ENCODE measurements at regions not wholly inside any gene's neighbourhood (a gene's known extent, or its start where the extent isn't known, plus 50 kb on each side); places are given as distances from the start of the nearest gene placed in this dataset.

DNA sequence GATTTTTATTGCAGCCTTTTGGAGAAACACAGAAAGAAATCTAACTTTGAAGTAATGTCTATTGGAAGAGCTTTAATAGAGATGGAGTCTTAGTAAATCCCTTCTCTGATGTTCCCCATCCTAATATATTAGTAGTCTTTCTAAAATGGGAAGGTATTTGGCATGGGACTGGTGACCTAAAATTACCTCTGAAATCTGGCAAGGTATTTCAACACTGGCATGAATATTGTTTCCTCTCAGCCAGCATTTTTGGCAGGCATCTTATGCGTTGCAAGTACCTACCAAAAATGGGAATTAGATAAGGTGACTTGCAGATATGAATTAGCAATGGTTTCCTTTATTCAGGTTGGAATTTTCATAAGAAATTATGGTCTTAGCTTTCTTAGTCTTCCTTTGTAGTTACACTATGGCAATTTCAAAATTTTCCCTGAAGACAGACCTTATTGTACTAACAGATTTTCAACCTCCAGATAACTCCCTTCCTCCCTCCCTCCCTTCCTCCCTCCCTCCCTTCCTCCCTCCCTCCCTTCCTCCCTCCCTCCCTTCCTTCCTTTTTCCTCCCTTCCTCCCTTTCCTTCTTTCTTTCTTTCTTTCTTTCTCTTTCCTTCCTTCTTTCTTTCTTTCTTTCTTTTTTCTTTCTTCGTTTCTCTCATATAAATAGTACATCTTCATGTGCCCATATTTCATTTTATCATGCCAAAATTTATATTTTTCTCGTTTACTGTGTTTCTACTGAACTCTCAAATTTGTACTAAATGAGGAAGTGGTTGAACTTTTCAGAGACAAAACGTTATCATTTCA is 168.2 kb upstream of the KCNMB2 start:
- no peak for DNase-seq (ENCODE audit: low spot score)

GRCh38 chr3:178369006-178369405 is 167.2 kb upstream of the KCNMB2 start:
- no peak for DNase-seq (ENCODE audit: low spot score)

GRCh38 chr3:178369811-178370210 is 166.4 kb upstream of the KCNMB2 start:
- DNase-seq (ENCODE audit: low spot score): no peak

GRCh38 chr3:178370387-178370786 is 165.8 kb upstream of the KCNMB2 start:
- no peak for DNase-seq (ENCODE audit: low spot score)

GRCh38 chr3:178381555-178381954 is 154.7 kb upstream of the KCNMB2 start:
- DNase-seq (ENCODE audit: low spot score): no peak

- no peak for DNase-seq (ENCODE audit: low spot score)
Observed at GRCh38 chr3:178381971-178382448, 154.2 kb upstream of the KCNMB2 start.

DNA sequence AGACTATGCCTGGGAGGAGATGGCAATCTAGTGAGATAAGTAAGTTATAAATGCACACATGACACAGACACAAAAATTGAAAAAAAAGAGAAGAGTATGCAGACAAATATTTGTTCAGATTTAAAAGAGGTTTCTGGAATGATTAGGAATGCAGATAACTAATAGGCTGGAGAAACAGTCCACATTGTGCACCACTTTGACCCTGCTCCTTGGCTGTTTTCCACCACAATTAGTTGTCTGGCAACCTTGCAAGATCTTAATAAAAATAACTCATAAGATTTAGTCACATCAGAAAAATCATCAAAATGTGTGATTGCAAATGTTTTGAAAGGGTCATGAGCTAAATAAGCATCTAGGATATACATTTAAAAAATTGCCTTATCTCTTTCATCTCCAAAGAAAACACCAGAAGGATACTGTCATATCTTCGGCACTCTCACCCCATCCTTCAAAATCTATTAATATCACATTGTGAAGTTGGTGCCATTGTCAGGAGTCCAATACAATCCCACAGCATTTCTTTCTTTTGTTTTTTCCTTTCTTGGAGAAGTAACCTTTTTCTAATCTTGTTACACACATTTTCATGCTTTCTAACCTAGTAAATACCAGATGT is 153.7 kb upstream of the KCNMB2 start:
- no peak for DNase-seq (ENCODE audit: low spot score)

GRCh38 chr3:178384321-178385230 is 151.7 kb upstream of the KCNMB2 start:
- DNase-seq (ENCODE audit: low spot score): no peak

DNA sequence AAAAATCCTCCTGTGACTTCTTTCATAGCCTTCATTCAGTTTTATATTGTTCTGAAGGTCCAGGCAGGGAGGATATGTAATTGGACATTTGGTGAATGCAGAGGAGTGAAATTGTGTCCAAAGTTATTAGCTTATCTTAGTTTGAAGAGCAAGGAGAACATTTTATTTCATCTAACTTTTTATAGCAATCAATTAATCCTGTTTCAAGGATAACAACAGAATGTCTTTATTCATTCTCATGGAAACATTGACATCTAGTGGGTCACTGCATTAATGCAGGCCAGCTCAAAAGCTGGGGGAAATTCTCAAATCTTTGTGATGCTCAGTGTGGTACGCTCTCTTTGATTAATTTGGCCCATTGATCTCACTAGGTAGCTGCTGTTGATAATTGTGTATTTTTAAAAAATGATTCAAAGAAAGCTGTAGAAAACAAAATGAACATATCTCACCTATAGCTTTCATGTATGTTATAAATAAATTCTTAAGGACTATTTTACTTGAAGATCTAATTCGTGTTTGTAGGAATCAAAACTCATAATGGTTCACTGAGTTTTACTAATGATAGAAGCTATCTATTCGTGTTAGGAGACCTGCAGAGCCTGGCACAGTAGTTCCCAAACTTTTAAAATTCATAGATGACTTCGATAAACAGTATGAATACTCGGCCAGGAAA is 150.8 kb upstream of the KCNMB2 start:
- DNase-seq (ENCODE audit: low spot score): peak; percentile 47

- DNase-seq (ENCODE audit: low spot score): no peak
Observed at GRCh38 chr3:178386401-178386800, 149.8 kb upstream of the KCNMB2 start.

- no peak for DNase-seq (ENCODE audit: low spot score)
Observed at GRCh38 chr3:178386880-178387279, 149.4 kb upstream of the KCNMB2 start.

GRCh38 chr3:178388473-178388872 is 147.8 kb upstream of the KCNMB2 start:
- no peak for DNase-seq (ENCODE audit: low spot score)

- no peak for DNase-seq (ENCODE audit: low spot score)
Observed at GRCh38 chr3:178389258-178389657, 147.0 kb upstream of the KCNMB2 start.

GRCh38 chr3:178392511-178392926 is 143.7 kb upstream of the KCNMB2 start:
- no peak for DNase-seq (ENCODE audit: low spot score)

GRCh38 chr3:178393146-178393545 is 143.1 kb upstream of the KCNMB2 start:
- no peak for DNase-seq (ENCODE audit: low spot score)

- no peak for DNase-seq (ENCODE audit: low spot score)
Observed at GRCh38 chr3:178393824-178394223, 142.4 kb upstream of the KCNMB2 start.

DNA sequence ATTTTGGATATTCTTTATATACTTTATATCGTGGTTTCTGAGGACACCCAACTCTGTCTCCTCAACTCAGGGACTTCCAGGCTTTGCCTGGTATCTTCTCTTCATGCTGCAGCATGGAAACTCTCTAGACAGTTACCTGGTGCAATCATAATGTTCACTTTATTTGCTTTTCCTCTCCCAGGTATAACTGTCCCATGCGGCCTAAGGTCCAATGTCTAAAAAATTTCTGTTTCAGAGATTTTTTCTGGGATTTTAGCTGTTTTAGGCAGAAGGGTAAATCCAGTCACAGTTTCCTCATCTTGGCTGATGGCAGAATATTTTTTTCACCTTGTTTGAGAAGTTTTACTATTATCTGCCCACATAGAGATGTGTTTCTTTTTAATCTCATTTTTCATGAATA is 139.9 kb upstream of the KCNMB2 start:
- no peak for DNase-seq (ENCODE audit: low spot score)

DNA sequence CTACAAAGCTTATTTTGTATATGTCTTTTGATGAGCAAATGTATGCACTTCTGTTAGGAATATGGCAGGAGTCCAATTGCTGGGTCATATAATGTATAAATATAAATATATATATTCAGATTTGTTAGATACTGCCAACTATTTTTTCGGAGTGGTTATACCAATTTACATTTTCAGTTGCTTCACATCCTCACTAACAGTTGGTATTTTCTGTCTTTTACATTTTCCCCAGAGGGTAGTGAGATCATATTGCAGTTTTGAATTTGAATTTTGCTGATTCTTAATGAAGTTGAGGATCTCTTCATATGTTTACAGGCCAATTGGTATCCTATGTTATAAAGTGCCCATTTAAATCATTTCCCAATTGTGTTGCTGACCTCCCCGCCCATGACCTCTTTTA is 139.0 kb upstream of the KCNMB2 start:
- no peak for DNase-seq (ENCODE audit: low spot score)

DNA sequence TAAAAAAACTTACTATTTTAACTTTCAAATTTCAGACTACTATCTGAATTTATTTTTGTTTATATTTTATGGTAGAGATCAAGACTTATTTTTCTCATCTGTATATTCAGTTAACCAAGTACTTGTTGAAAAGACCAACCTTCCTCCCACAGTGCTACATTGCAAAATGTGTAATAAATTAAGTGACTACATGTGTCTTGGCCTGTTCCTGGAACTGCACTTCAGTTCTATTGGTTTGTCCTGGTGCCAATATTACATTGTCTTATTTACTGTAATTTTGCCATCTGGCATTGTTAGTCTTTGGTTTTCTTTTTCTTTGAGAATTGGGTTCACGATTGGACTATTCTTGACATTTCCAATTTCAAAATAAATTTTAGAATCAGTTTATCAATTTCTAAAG is 138.4 kb upstream of the KCNMB2 start:
- no peak for DNase-seq (ENCODE audit: low spot score)

GRCh38 chr3:178404961-178405360 is 131.3 kb upstream of the KCNMB2 start:
- DNase-seq (ENCODE audit: low spot score): no peak

GRCh38 chr3:178405531-178405930 is 130.7 kb upstream of the KCNMB2 start:
- DNase-seq (ENCODE audit: low spot score): no peak

GRCh38 chr3:178406206-178406605 is 130.0 kb upstream of the KCNMB2 start:
- no peak for DNase-seq (ENCODE audit: low spot score)
